Right ventricle myocardium superior (tissue), 1 donor: ENCODE measurements at regions not wholly inside any gene's neighbourhood (a gene's known extent, or its start where the extent isn't known, plus 50 kb on each side); places are given as distances from the start of the nearest gene placed in this dataset.
"Not testable (repeated sequence)": the region's sequence is repeated elsewhere in the genome, so short reads cannot be mapped to it uniquely, and the experiment has no call there.

ENCODE experiments used
- ATAC-seq: fragments of 200-7000 bp; cut with Tn5 transposase; one replicate; pipeline ENCODE4 v1.9.1; 2020; ENCODE audit warnings: mild to moderate bottlenecking; ENCODE audit not compliant: poor library complexity
- DNase-seq: peaks from one replicate; pipeline ENCODE4 v3.0.0-alpha.2; 2020
- intact Hi-C: fragments of 100-400 bp; cut with DNase I; formaldehyde crosslinking; loops from one replicate; pipeline ENCODE4 v1.11.2; 2022
- donor health status: DM: no; HTN: yes; CAD: no; lungs with severe emphysema.

DNA sequence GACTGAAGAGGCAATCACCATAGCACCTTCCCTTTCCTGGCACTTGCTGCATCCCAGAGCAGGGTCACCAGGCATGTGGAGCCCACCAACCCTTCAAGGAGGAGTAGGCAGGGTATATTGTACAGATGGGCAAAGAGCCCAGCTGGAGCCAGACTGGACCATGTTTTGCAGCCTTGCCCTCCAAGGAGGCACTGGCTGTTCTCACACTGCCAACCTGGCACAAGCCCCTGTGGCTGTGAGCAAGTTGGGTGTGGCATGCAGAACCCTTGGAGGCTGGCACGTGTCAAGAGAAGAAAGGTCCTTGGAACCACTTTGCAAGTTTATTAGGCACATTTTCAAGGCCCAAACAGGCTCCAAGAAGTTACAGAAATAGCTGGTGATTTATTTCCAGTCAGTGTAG lies 146.4 kb downstream of the FOXD2 start:
- ATAC-seq, result no peak
- intact Hi-C loops, result no loop called here
- DNase-seq, result no peak

DNA sequence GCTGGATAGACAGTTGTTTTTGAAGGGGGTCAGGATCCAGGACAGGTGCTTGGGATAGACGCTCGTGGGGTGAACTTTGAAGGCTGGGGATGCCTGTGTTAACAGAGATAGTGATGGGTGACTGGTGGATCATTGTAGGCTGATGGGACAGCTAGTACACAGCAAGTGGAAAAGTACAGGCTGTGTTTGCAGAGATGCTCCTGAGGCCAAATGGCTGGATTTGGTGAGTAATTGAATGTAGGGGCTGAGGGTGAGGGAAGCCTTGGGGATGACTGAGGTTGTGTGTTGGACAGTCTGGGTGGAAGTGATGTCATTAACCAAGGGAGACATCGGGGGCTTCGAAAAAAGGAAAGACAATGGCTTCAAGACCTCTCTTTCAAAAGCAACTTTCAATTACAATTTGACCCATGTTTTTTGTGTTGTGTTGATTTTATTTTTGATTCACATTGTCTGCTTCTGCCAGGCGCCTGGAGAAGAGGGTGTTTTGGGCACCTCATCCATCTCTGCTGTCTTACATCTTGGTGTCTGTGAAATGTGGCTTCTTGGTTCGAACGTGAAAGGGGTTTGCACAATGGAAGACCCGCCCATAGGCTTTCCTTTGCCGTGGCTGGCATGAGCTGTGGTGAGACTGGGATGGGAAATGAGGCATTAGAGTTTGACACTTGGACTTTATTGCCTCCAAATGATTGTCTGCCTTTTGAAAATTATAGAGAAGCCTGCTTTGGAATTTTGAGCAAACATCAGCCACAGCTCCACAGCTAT lies 147.5 kb downstream of the FOXD2 start:
- no peak for DNase-seq
- intact Hi-C loops, result no loop called here
- ATAC-seq, result no peak

GRCh38 chr1:47587891-47588582 lies 150.2 kb downstream of the FOXD2 start:
- intact Hi-C loops, result no loop called here
- ATAC-seq, result peak; percentile 69
- DNase-seq, result no peak

DNA sequence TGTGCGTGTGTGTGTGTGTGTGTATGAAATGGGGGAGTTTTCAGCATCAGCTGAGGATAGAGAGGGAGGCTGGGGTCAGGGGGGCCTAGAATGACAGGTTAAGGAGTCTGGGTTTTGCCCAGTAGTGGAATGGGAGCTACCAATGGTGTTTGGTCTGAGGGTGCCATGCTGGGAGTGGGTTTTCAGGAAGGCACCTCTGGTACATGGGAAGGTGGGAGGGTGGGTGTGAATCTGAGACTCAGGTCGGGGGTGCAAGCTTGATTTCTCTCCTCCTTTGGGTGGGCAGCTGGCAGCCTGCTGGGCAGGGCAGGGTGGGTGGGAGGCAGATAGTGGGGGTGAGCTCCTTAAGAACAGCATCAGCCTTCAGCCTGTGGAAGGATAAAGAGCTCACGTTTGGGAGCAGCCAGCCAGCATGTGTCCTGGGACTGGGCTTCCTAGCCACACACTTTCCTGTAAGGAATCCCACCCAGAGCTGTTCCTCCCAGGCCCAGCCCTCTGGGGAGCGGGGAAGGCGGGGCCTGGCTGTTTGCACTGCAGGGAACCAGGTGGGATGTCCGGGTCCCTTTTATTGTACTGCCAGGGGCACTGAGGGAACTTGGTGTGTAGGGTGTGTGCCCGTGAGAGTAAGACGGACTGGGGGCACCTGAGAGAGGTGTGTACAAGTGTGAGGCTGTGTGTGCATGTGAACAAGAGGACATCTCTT lies 152.8 kb downstream of the FOXD2 start:
- no peak for ATAC-seq
- intact Hi-C loops, result no loop called here

DNA sequence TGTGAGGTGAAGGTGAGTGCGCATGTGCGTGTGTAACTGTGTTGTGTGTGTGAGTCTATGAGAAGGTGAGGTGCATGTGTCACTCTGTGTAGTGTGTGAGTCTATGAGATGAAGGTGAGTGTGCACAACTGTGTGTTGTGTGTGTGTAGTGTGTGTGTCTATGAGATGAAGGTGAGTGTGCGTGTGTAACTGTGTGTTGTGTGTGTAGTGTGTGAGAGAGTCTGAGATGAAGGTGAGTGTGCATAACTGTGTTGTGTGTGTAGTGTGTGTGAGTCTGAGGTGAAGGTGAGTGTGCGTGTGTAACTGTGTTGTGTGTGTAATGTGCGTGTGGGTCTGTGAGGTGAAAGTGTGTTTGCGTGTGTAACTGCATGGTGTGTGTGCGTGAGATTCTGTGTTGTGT lies 154.0 kb downstream of the FOXD2 start:
- ATAC-seq (no peak), DNase-seq (no peak)
- intact Hi-C loops, result no loop called here

More for the DNA sequence above, 152.8 kb downstream of the FOXD2 start:
- DNase-seq, result no peak

GRCh38 chr1:47592296-47593012 lies 154.6 kb downstream of the FOXD2 start:
- intact Hi-C loops, result no loop called here
- no peak for DNase-seq
- ATAC-seq, result no peak

GRCh38 chr1:47593013-47593568 lies 155.2 kb downstream of the FOXD2 start:
- ATAC-seq (no peak), DNase-seq (no peak)
- intact Hi-C loops, result no loop called here

GRCh38 chr1:47593598-47594285 lies 155.9 kb downstream of the FOXD2 start:
- no peak for DNase-seq
- intact Hi-C loops, result no loop called here
- ATAC-seq, result no peak

GRCh38 chr1:47594627-47595026 lies 156.8 kb downstream of the FOXD2 start:
- intact Hi-C loops, result no loop called here
- ATAC-seq, result no peak
- DNase-seq, result no peak

- no peak for ATAC-seq
- no peak for DNase-seq
- intact Hi-C loops, result no loop called here
These were observed 158.5 kb downstream of the FOXD2 start for GRCh38 chr1:47596328-47596727.

- intact Hi-C loops, result no loop called here
- ATAC-seq (no peak), DNase-seq (no peak)
These were observed 160.5 kb downstream of the FOXD2 start for GRCh38 chr1:47598357-47598756.

DNA sequence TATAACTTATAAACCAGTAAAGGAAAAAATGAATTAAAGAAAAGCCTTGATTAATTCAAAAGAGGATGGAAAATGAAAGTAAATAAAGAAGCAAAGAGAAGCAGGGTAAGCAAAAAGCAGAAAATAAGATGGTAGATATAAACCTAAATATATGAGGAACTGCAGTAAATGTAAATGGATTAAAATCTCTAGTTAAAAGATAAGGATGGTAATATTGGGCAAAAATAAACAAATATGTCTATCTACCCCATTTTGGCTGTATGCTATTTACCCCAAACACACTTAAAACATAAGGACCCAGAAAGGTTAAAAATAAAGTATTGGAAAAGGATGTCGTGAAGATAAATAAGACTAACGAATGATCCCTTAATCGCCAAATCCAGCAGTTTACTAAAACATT lies 161.9 kb downstream of the FOXD2 start:
- no peak for ATAC-seq
- no peak for DNase-seq
- intact Hi-C loops, result no loop called here

GRCh38 chr1:47602491-47602890 lies 164.6 kb downstream of the FOXD2 start:
- intact Hi-C loops, ATAC-seq, DNase-seq: not testable (repeated sequence)

DNA sequence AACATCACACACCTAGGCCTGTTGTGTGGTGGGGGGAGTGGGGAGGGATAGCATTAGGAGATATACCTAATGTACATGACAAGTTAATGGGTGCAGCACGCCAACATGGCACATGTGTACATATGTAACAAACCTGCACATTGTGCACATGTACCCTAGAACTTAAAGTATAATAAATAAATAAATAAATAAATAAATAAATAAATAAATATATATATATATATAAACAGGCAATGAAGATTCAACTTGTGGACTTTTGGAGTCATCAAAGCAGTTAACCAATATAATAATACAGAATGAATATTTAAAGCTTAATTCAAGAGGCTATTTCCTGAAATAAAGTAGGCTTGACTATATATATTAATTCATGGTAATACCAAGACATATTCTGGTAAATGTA lies 167.0 kb downstream of the FOXD2 start:
- ATAC-seq, DNase-seq, intact Hi-C loops: not testable (repeated sequence)

- intact Hi-C loops, result no loop called here
- no peak for DNase-seq
- ATAC-seq, result no peak
These were observed 170.5 kb downstream of the FOXD2 start for GRCh38 chr1:47608296-47608875.

DNA sequence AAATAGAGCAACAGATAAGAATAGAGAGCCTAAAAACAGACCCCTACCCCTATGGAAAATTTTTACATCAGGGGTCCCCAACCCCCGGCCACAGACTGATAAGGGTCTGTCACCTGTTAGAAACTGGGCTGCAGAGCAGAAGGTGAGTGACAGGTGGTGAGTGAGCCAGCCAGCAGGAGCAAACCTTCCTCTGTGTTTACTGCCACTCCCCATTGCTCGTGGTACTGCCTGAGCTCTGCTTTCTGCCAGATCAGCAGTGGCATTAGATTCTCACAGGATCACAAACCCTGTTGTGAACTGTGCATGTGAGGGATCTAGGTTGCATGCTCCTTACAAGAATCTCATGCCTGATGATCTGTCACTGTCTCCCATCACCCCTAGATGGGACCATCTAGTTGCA lies 174.1 kb downstream of the FOXD2 start:
- ATAC-seq, result no peak
- DNase-seq, result no peak
- intact Hi-C loops, result no loop called here

- intact Hi-C loops, result no loop called here
- ATAC-seq, result no peak
- DNase-seq, result no peak
These were observed 175.0 kb downstream of the FOXD2 start for GRCh38 chr1:47612819-47613218.

DNA sequence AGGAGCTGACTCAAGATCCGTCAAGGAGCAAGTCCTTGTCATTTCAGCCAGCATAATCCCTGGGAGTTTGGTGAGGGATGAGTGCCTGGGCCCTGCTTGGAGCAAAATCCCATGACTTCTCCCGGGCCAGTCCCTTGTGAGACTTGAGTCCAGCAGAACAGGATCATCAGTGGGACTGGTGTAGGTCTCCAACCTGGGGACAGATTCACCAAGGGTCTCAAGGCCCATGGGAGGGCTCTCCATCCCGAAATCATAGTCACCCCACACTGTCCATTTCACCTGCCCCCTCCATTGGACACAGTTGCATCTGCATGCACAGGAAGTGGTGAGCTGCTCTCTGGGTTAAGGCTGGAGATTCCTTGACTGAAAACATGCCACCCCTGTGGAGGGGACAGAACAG lies 178.2 kb downstream of the FOXD2 start:
- DNase-seq, result no peak
- no peak for ATAC-seq
- intact Hi-C loops, result no loop called here
